ENCODE measurements at regions not wholly inside any gene's neighbourhood (a gene's known extent, or its start where the extent isn't known, plus 50 kb on each side); places are given as distances from the start of the nearest gene placed in this dataset.

GRCh38 chr2:2707206-2707991 lies 376.3 kb upstream of the MYT1L start:
- TF ChIP-seq, protein P1, sequence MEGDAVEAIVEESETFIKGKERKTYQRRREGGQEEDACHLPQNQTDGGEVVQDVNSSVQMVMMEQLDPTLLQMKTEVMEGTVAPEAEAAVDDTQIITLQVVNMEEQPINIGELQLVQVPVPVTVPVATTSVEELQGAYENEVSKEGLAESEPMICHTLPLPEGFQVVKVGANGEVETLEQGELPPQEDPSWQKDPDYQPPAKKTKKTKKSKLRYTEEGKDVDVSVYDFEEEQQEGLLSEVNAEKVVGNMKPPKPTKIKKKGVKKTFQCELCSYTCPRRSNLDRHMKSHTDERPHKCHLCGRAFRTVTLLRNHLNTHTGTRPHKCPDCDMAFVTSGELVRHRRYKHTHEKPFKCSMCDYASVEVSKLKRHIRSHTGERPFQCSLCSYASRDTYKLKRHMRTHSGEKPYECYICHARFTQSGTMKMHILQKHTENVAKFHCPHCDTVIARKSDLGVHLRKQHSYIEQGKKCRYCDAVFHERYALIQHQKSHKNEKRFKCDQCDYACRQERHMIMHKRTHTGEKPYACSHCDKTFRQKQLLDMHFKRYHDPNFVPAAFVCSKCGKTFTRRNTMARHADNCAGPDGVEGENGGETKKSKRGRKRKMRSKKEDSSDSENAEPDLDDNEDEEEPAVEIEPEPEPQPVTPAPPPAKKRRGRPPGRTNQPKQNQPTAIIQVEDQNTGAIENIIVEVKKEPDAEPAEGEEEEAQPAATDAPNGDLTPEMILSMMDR (conservative IDR thresholded peaks at IDR 0.05 in 1 of 2, IDR thresholded peaks at IDR 0.05 in 1 of 2; ENCODE audit: low read depth in 1 of 2, low read length in 2 of 2) = no peak
- no peak for TF ChIP-seq EZH2 (IDR thresholded peaks at IDR 0.05; ENCODE audit: low read length, missing control alignments)

Data from fibroblast of lung (primary cell).